ENCODE measurements at regions not wholly inside any gene's neighbourhood (a gene's known extent, or its start where the extent isn't known, plus 50 kb on each side); places are given as distances from the start of the nearest gene placed in this dataset.

DNA sequence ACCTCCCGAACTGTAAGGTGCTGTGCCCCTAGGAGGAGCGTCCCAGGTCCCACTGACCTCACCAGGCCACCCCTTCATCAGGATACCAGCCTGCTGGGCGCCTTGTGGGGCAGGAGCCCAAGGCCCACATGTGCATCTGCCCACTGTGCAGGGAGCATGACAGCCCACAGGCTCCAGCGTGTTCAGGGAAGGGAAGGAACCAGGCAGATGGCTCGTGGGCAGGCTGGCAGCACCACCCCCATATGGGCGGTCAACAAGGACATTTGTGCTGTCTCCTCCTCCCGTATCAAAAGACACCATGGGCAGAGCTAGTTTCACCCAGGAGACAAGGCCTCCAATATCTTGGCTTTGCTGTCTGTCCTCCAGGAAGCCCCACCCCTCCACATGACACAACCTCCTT lies 85.5 kb upstream of the PPP1R26 start:
- no peak overlapping the region for H3K27ac ChIP-seq (ENCODE audit: low read length)
- no peaks in the 10 kb centered on the region for H3F3A ChIP-seq (ENCODE audit: insufficient read depth, low read length, poor library complexity, severe bottlenecking)
- no peak overlapping the region for H3K4me3 ChIP-seq (ENCODE audit: low read length)
- H3K9me2 ChIP-seq (ENCODE audit: insufficient read depth, low read length) = no peaks in the 10 kb centered on the region
- H3K9me3 ChIP-seq (ENCODE audit: low read length) = peaks cover 12% of the 10 kb centered on the region
- TF ChIP-seq MXI1 (conservative IDR thresholded peaks at IDR 0.05; ENCODE audit: poor library complexity, severe bottlenecking) = no peak
- TF ChIP-seq SMC3 (conservative IDR thresholded peaks at IDR 0.05; ENCODE audit: poor library complexity) = no peak
- no peak for TF ChIP-seq EP300 (conservative IDR thresholded peaks at IDR 0.05; ENCODE audit: poor library complexity, severe bottlenecking)
- no peak for TF ChIP-seq RAD21 (conservative IDR thresholded peaks at IDR 0.05)
- TF ChIP-seq, protein P1, sequence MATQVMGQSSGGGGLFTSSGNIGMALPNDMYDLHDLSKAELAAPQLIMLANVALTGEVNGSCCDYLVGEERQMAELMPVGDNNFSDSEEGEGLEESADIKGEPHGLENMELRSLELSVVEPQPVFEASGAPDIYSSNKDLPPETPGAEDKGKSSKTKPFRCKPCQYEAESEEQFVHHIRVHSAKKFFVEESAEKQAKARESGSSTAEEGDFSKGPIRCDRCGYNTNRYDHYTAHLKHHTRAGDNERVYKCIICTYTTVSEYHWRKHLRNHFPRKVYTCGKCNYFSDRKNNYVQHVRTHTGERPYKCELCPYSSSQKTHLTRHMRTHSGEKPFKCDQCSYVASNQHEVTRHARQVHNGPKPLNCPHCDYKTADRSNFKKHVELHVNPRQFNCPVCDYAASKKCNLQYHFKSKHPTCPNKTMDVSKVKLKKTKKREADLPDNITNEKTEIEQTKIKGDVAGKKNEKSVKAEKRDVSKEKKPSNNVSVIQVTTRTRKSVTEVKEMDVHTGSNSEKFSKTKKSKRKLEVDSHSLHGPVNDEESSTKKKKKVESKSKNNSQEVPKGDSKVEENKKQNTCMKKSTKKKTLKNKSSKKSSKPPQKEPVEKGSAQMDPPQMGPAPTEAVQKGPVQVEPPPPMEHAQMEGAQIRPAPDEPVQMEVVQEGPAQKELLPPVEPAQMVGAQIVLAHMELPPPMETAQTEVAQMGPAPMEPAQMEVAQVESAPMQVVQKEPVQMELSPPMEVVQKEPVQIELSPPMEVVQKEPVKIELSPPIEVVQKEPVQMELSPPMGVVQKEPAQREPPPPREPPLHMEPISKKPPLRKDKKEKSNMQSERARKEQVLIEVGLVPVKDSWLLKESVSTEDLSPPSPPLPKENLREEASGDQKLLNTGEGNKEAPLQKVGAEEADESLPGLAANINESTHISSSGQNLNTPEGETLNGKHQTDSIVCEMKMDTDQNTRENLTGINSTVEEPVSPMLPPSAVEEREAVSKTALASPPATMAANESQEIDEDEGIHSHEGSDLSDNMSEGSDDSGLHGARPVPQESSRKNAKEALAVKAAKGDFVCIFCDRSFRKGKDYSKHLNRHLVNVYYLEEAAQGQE (IDR thresholded peaks at IDR 0.05; ENCODE audit: borderline replicate concordance) = no peak
- TF ChIP-seq EZH2 (IDR thresholded peaks at IDR 0.05; ENCODE audit: borderline replicate concordance, insufficient read depth, low read length, poor library complexity, severe bottlenecking) = no peak
- TF ChIP-seq, protein P2, sequence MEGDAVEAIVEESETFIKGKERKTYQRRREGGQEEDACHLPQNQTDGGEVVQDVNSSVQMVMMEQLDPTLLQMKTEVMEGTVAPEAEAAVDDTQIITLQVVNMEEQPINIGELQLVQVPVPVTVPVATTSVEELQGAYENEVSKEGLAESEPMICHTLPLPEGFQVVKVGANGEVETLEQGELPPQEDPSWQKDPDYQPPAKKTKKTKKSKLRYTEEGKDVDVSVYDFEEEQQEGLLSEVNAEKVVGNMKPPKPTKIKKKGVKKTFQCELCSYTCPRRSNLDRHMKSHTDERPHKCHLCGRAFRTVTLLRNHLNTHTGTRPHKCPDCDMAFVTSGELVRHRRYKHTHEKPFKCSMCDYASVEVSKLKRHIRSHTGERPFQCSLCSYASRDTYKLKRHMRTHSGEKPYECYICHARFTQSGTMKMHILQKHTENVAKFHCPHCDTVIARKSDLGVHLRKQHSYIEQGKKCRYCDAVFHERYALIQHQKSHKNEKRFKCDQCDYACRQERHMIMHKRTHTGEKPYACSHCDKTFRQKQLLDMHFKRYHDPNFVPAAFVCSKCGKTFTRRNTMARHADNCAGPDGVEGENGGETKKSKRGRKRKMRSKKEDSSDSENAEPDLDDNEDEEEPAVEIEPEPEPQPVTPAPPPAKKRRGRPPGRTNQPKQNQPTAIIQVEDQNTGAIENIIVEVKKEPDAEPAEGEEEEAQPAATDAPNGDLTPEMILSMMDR (IDR thresholded peaks at IDR 0.05; ENCODE audit: poor library complexity, severe bottlenecking) = no peak
- no peak for TF ChIP-seq TAF1 (IDR thresholded peaks at IDR 0.05; ENCODE audit: low read depth)
- TF ChIP-seq POLR2AphosphoS5 (IDR thresholded peaks at IDR 0.05) = no peak
- H2AFZ ChIP-seq (ENCODE audit: low read depth, low read length) = no peak overlapping the region
- no peaks in the 10 kb centered on the region for H4K20me1 ChIP-seq (ENCODE audit: insufficient read depth)
- H3K27me3 ChIP-seq (ENCODE audit: insufficient read depth, low read depth, low read length) = no peaks in the 10 kb centered on the region
- H3K36me3 ChIP-seq (ENCODE audit: insufficient read depth, low read length) = no peaks in the 10 kb centered on the region
- no peak overlapping the region for H3K4me2 ChIP-seq (ENCODE audit: low read length)
- no peak overlapping the region for H3K9ac ChIP-seq (ENCODE audit: low read length)
- no peaks in the 10 kb centered on the region for H3K79me2 ChIP-seq (replicated peaks; ENCODE audit: insufficient read depth, low read length)

DNA sequence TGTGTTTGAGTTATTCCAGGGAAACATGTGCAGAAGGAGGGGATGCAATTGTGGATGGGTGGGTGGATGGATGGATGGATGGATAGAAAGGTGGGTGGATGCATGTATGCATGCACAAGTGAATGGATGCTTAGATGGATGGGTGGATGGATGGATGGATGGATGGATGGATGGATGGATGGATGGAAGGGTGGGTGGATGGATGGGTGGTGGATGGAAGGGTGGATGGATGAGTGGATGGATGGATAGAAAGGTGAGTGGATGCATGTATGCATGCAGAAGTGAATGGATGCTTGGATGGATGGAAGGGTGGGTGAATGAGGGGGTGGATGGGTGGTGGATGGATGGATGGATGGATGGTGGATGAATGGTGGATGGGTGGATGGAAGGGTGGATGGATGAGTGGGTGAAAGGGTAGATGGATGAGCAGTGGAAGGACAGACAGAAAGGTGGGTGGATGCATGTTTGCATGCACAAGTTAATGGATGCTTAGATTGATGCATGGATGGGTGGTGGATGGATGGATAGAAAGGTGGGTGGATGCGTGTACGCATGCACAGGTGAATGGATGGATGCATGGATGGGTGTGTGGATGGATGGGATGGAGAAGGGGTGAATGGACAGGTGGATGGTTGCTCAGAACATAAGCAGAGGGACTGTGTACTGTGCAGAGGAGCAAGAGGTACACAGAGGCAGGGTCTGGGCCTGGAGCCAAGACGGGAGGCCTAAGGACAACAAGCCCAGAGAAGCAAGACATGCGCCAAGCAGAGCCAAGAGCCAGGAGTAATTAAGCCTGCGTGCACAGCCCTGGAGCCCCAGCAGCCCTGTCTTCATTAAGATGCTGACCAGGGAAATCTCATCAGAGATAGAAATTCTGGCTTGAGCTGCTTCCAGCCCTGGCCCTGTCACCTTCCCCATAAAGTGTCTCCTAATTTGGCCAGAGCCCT lies 84.6 kb upstream of the PPP1R26 start:
- no peak for TF ChIP-seq TAF1 (IDR thresholded peaks at IDR 0.05; ENCODE audit: low read depth)
- TF ChIP-seq, protein P1 (IDR thresholded peaks at IDR 0.05; ENCODE audit: borderline replicate concordance) = no peak
- no peak for TF ChIP-seq POLR2AphosphoS5 (IDR thresholded peaks at IDR 0.05)
- TF ChIP-seq MXI1 (conservative IDR thresholded peaks at IDR 0.05; ENCODE audit: poor library complexity, severe bottlenecking) = no peak
- no peak for TF ChIP-seq EZH2 (IDR thresholded peaks at IDR 0.05; ENCODE audit: borderline replicate concordance, insufficient read depth, low read length, poor library complexity, severe bottlenecking)
- no peak for TF ChIP-seq EP300 (conservative IDR thresholded peaks at IDR 0.05; ENCODE audit: poor library complexity, severe bottlenecking)
- no peak for TF ChIP-seq SMC3 (conservative IDR thresholded peaks at IDR 0.05; ENCODE audit: poor library complexity)
- TF ChIP-seq, protein P2 (IDR thresholded peaks at IDR 0.05; ENCODE audit: poor library complexity, severe bottlenecking) = no peak
- no peak for TF ChIP-seq RAD21 (conservative IDR thresholded peaks at IDR 0.05)
- Histone ChIP-seq H3K27me3 (ENCODE audit: insufficient read depth, low read depth, low read length) (no peaks in the 10 kb centered on the region), H3F3A (ENCODE audit: insufficient read depth, low read length, poor library complexity, severe bottlenecking) (no peaks in the 10 kb centered on the region), H3K9me2 (ENCODE audit: insufficient read depth, low read length) (no peaks in the 10 kb centered on the region), H3K27ac (ENCODE audit: low read length) (no peak overlapping the region), H2AFZ (ENCODE audit: low read depth, low read length) (no peak overlapping the region), H3K9ac (ENCODE audit: low read length) (no peak overlapping the region), H4K20me1 (ENCODE audit: insufficient read depth) (no peaks in the 10 kb centered on the region), H3K9me3 (ENCODE audit: low read length) (peaks cover 12% of the 10 kb centered on the region), H3K36me3 (ENCODE audit: insufficient read depth, low read length) (no peaks in the 10 kb centered on the region), H3K79me2 (replicated peaks; ENCODE audit: insufficient read depth, low read length) (no peaks in the 10 kb centered on the region), H3K4me3 (ENCODE audit: low read length) (no peak overlapping the region), H3K4me2 (ENCODE audit: low read length) (no peak overlapping the region)
